Hepatocyte (in vitro differentiated cells): ENCODE measurements at regions not wholly inside any gene's neighbourhood (a gene's known extent, or its start where the extent isn't known, plus 50 kb on each side); places are given as distances from the start of the nearest gene placed in this dataset.

Experiments used
- DNase-seq: peaks from one replicate; pipeline ENCODE4 v3.0.0-alpha.2; 2016; ENCODE audit warnings: low spot score
- H2AFZ ChIP-seq: fragments of 200-600 bp; sonication (generic); 2 replicates; pipeline ENCODE4 v1.6.0; 2016; ENCODE audit warnings: antibody characterized with exemption, mild to moderate bottlenecking
- H3K27ac ChIP-seq: fragments of 200-600 bp; sonication (generic); 2 replicates; pipeline ENCODE4 v1.5.1; 2016; ENCODE audit warnings: mild to moderate bottlenecking
- H3K27me3 ChIP-seq: fragments of 200-600 bp; sonication (generic); 2 replicates; pipeline ENCODE4 v1.6.1; 2016
- H3K36me3 ChIP-seq: fragments of 200-600 bp; sonication (generic); replicated peaks from 2 replicates; pipeline ENCODE4 v1.5.1; 2016; ENCODE audit warnings: low read depth; ENCODE audit not compliant: insufficient read depth
- H3K4me1 ChIP-seq: fragments of 200-600 bp; sonication (generic); 2 replicates; pipeline ENCODE4 v1.5.1; 2016; ENCODE audit warnings: mild to moderate bottlenecking, moderate library complexity; ENCODE audit not compliant: insufficient read depth
- H3K4me2 ChIP-seq: fragments of 200-600 bp; sonication (generic); 2 replicates; pipeline ENCODE4 v1.6.0; 2016
- H3K4me3 ChIP-seq: fragments of 200-600 bp; sonication (generic); 2 replicates; pipeline ENCODE4 v1.5.1; 2016; ENCODE audit warnings: mild to moderate bottlenecking
- H3K79me2 ChIP-seq: fragments of 200-600 bp; sonication (generic); 2 replicates; pipeline ENCODE4 v1.6.0; 2017; ENCODE audit warnings: mild to moderate bottlenecking
- H3K9me2 ChIP-seq: fragments of 200-600 bp; sonication (generic); replicated peaks from 2 replicates; pipeline ENCODE4 v1.6.0; 2017; ENCODE audit warnings: mild to moderate bottlenecking; ENCODE audit not compliant: insufficient read depth
- H3K9me3 ChIP-seq: fragments of 200-600 bp; sonication (generic); 2 replicates; pipeline ENCODE4 v1.5.1; 2016; ENCODE audit warnings: low read depth, mild to moderate bottlenecking
- H4K20me1 ChIP-seq: fragments of 200-600 bp; sonication (generic); 2 replicates; pipeline ENCODE4 v1.6.0; 2016; ENCODE audit warnings: mild to moderate bottlenecking; ENCODE audit not compliant: insufficient read depth, poor library complexity, severe bottlenecking
- CTCF ChIP-seq: fragments of 200-600 bp; sonication (generic); IDR thresholded peaks from 2 replicates; pipeline ENCODE4 v1.5.1; 2016; ENCODE audit warnings: antibody characterized with exemption, mild to moderate bottlenecking; ENCODE audit not compliant: poor library complexity
- EZH2 ChIP-seq: fragments of 200-600 bp; sonication (generic); IDR thresholded peaks from 2 replicates; pipeline ENCODE4 v1.6.1; 2016; ENCODE audit warnings: antibody characterized with exemption, mild to moderate bottlenecking, borderline replicate concordance
- EZH2phosphoT487 ChIP-seq: fragments of 200-600 bp; sonication (generic); IDR thresholded peaks from one replicate; pipeline ENCODE4 v1.6.1; 2018; ENCODE audit warnings: antibody characterized with exemption, mild to moderate bottlenecking, low read depth, moderate library complexity; ENCODE audit not compliant: unreplicated experiment, severe bottlenecking
- WGBS: methylation state at CpG from one replicate; pipeline ENCODE4 v1.1.6; 2016; ENCODE audit warnings: low lambda C conversion rate; ENCODE audit errors: missing lambda C conversion rate; 5-methylcytosine and 5-hydroxymethylcytosine counted together

GRCh38 chr2:40874380-40874779 is 422.5 kb upstream of the SLC8A1 start:
- 86% methylated on average over 3 of the region's 3 CpGs for WGBS
- H3K4me2 ChIP-seq, result no peak overlapping the region
- H2AFZ ChIP-seq, result no peak overlapping the region
- H3K36me3 ChIP-seq, result no peaks in the 10 kb centered on the region
- H3K4me1 ChIP-seq, result no peaks in the 10 kb centered on the region
- TF ChIP-seq CTCF, result no peak
- no peak for TF ChIP-seq EZH2phosphoT487
- no peak for TF ChIP-seq EZH2
- H3K27ac ChIP-seq, result no peak overlapping the region
- H4K20me1 ChIP-seq, result no peaks in the 10 kb centered on the region
- no peaks in the 10 kb centered on the region for H3K27me3 ChIP-seq
- H3K9me2 ChIP-seq, result no peaks in the 10 kb centered on the region
- no peak for DNase-seq
- no peak overlapping the region for H3K4me3 ChIP-seq
- no peaks in the 10 kb centered on the region for H3K9me3 ChIP-seq
- no peaks in the 10 kb centered on the region for H3K79me2 ChIP-seq

GRCh38 chr2:40877734-40878288 is 425.9 kb upstream of the SLC8A1 start:
- no peak overlapping the region for H3K4me3 ChIP-seq

GRCh38 chr2:40879305-40879704 is 427.4 kb upstream of the SLC8A1 start:
- no peak overlapping the region for H3K4me3 ChIP-seq
- H3K9me3 ChIP-seq, result no peaks in the 10 kb centered on the region
- H3K9me2 ChIP-seq, result no peaks in the 10 kb centered on the region
- 71% methylated on average over 1 of the region's 1 CpG for WGBS
- no peaks in the 10 kb centered on the region for H3K27me3 ChIP-seq
- H4K20me1 ChIP-seq, result no peaks in the 10 kb centered on the region
- DNase-seq, result no peak
- H2AFZ ChIP-seq, result no peak overlapping the region
- TF ChIP-seq CTCF, result no peak
- no peak for TF ChIP-seq EZH2
- TF ChIP-seq EZH2phosphoT487, result no peak
- H3K4me2 ChIP-seq, result no peak overlapping the region
- no peaks in the 10 kb centered on the region for H3K79me2 ChIP-seq
- H3K4me1 ChIP-seq, result no peaks in the 10 kb centered on the region
- no peak overlapping the region for H3K27ac ChIP-seq
- H3K36me3 ChIP-seq, result no peaks in the 10 kb centered on the region

More at GRCh38 chr2:40877734-40878288, 425.9 kb upstream of the SLC8A1 start:
- no peak overlapping the region for H2AFZ ChIP-seq
- H3K79me2 ChIP-seq, result no peaks in the 10 kb centered on the region
- H3K9me2 ChIP-seq, result no peaks in the 10 kb centered on the region
- no peak for DNase-seq
- no peaks in the 10 kb centered on the region for H3K9me3 ChIP-seq
- H4K20me1 ChIP-seq, result no peaks in the 10 kb centered on the region
- no peak overlapping the region for H3K27ac ChIP-seq
- no peaks in the 10 kb centered on the region for H3K27me3 ChIP-seq
- no peak overlapping the region for H3K4me2 ChIP-seq
- H3K4me1 ChIP-seq, result no peaks in the 10 kb centered on the region
- TF ChIP-seq EZH2 (no peak), EZH2phosphoT487 (no peak), CTCF (no peak)
- H3K36me3 ChIP-seq, result no peaks in the 10 kb centered on the region

GRCh38 chr2:40886100-40886499 is 434.2 kb upstream of the SLC8A1 start:
- Histone ChIP-seq H4K20me1 (no peaks in the 10 kb centered on the region), H3K4me2 (no peak overlapping the region), H3K27ac (no peak overlapping the region), H3K9me3 (no peaks in the 10 kb centered on the region), H3K4me3 (no peak overlapping the region), H3K36me3 (no peaks in the 10 kb centered on the region), H3K4me1 (no peaks in the 10 kb centered on the region), H3K27me3 (no peaks in the 10 kb centered on the region), H3K79me2 (no peaks in the 10 kb centered on the region), H3K9me2 (no peaks in the 10 kb centered on the region), H2AFZ (no peak overlapping the region)
- WGBS, result 97% methylated on average over 1 of the region's 1 CpG
- TF ChIP-seq CTCF, result no peak
- TF ChIP-seq EZH2phosphoT487, result no peak
- no peak for TF ChIP-seq EZH2
- DNase-seq, result no peak
